Activated naive CD4-positive, alpha-beta T cell treated with anti-CD3 and anti-CD28 coated beads for 36 hours (primary cell): ENCODE measurements at regions not wholly inside any gene's neighbourhood (a gene's known extent, or its start where the extent isn't known, plus 50 kb on each side); places are given as distances from the start of the nearest gene placed in this dataset.
"Not testable (repeated sequence)": the region's sequence is repeated elsewhere in the genome, so short reads cannot be mapped to it uniquely, and the experiment has no call there.

Experiments used
- CTCF ChIA-PET: fragments of 350-600 bp; sonication (Branson Sonifier 250); formaldehyde crosslinking; loops from one replicate; lab custom pipeline; 2021; ENCODE audit warnings: antibody characterized with exemption; lab: Charles Lee
- DNase-seq: peaks from one replicate; pipeline ENCODE4 v3.0.0-alpha.2; 2020
- H3K27ac Mint-ChIP-seq: one replicate; pipeline ENCODE4 v1.8.0; 2021; ENCODE audit warnings: mild to moderate bottlenecking, mixed read lengths
- H3K27me3 Mint-ChIP-seq: one replicate; pipeline ENCODE4 v1.8.0; 2021; ENCODE audit warnings: low read depth, mixed read lengths
- H3K36me3 Mint-ChIP-seq: one replicate; pipeline ENCODE4 v1.8.0; 2021; ENCODE audit warnings: low read depth, mixed read lengths
- H3K4me1 Mint-ChIP-seq: one replicate; pipeline ENCODE4 v1.8.0; 2021; ENCODE audit warnings: low read depth, mixed read lengths
- H3K4me3 Mint-ChIP-seq: one replicate; pipeline ENCODE4 v1.8.0; 2021; ENCODE audit warnings: mild to moderate bottlenecking, moderate library complexity, mixed read lengths
- H3K9me3 Mint-ChIP-seq: one replicate; pipeline ENCODE4 v1.8.0; 2021; ENCODE audit warnings: mixed read lengths
- intact Hi-C: fragments of 100-400 bp; cut with micrococcal nuclease; formaldehyde crosslinking; loops from one replicate; pipeline ENCODE4 v1.15.1; 2023

GRCh38 chr13:63880705-63881104 lies 2465.1 kb upstream of the PCDH20 start:
- H3K4me1 Mint-ChIP-seq, result no peaks in the 10 kb centered on the region
- H3K9me3 Mint-ChIP-seq, result peaks cover 5% of the 10 kb centered on the region
- no peak for DNase-seq
- CTCF ChIA-PET, result no interaction called here
- intact Hi-C loops, result no loop called here
- no peak overlapping the region for H3K4me3 Mint-ChIP-seq
- H3K27ac Mint-ChIP-seq, result no peak overlapping the region
- H3K36me3 Mint-ChIP-seq, result no peaks in the 10 kb centered on the region
- H3K27me3 Mint-ChIP-seq, result no peaks in the 10 kb centered on the region

DNA sequence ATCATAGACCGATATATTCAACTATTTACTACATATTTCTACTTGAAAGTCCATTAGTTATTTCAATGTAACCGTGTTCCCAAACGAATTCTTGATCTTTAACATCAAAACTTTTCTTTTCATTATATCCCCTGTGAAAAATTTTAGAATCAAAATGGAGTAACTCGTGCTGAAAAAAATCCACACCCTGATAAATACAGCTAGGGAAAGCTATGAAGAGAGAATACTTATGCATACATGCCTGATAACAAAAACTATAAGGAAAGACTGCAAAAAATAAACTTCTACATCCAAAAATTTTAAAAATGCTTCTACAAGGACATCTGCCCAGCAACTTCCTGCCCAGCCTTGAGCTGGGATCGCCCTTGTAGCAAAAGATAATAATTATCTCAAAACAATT lies 2458.3 kb upstream of the PCDH20 start:
- Mint-ChIP-seq H3K36me3 (no peaks in the 10 kb centered on the region), H3K27ac (no peak overlapping the region), H3K9me3 (peaks cover 6% of the 10 kb centered on the region), H3K27me3 (no peaks in the 10 kb centered on the region), H3K4me1 (no peaks in the 10 kb centered on the region), H3K4me3 (no peak overlapping the region)
- CTCF ChIA-PET, result no interaction called here
- intact Hi-C loops, result no loop called here
- no peak for DNase-seq

DNA sequence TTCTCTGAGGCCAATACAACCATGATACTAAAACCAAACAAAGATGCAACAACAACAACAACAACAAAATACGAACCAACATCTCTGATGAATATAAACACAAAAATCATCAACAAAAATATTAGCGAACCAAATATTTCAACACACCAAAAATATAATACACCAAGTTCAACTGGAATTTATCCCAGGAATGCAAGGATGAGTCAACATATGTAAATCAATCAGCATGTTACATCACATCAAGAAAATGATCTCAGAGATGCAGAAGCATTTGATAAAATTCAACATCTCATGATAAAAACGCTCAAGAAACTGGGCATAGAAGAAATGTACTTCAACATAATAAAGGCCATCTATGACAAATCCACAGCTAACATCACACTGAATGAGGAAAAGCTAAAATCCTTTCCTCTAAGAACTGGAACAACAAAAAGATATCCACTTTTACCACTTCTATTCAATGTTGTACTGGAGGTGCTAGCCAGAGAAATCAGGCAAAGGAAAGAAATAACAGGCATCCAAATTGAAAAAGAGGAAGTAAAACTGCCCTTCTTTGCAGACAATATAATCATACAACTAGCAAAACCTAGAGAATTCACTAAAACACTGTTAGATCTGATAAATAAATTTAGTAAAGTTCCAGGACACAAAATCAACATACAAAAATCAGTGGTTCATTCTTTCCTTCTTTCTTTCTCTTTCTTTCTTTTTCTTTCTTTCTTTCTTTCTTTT lies 2448.7 kb upstream of the PCDH20 start:
- no peak for DNase-seq
- peaks cover 12% of the 10 kb centered on the region for H3K9me3 Mint-ChIP-seq
- CTCF ChIA-PET, result no interaction called here
- H3K4me3 Mint-ChIP-seq, result no peak overlapping the region
- H3K27ac Mint-ChIP-seq, result no peak overlapping the region
- no peaks in the 10 kb centered on the region for H3K27me3 Mint-ChIP-seq
- H3K36me3 Mint-ChIP-seq, result no peaks in the 10 kb centered on the region
- intact Hi-C loops, result no loop called here
- H3K4me1 Mint-ChIP-seq, result no peaks in the 10 kb centered on the region

GRCh38 chr13:63855457-63856118 lies 2439.9 kb upstream of the PCDH20 start:
- intact Hi-C loops, result no loop called here
- Mint-ChIP-seq H3K36me3 (no peaks in the 10 kb centered on the region), H3K4me1 (no peaks in the 10 kb centered on the region), H3K27ac (no peak overlapping the region), H3K27me3 (no peaks in the 10 kb centered on the region), H3K4me3 (no peak overlapping the region), H3K9me3 (no peaks in the 10 kb centered on the region)
- DNase-seq, result no peak
- CTCF ChIA-PET, result no interaction called here

GRCh38 chr13:63853816-63854215 lies 2438.2 kb upstream of the PCDH20 start:
- Mint-ChIP-seq H3K4me3 (no peak overlapping the region), H3K27ac (no peak overlapping the region), H3K36me3 (no peaks in the 10 kb centered on the region), H3K9me3 (no peaks in the 10 kb centered on the region), H3K4me1 (no peaks in the 10 kb centered on the region), H3K27me3 (no peaks in the 10 kb centered on the region)
- CTCF ChIA-PET, result no interaction called here
- no peak for DNase-seq
- intact Hi-C loops, result no loop called here

- Mint-ChIP-seq H3K4me3 (no peak overlapping the region), H3K4me1 (no peaks in the 10 kb centered on the region), H3K9me3 (no peaks in the 10 kb centered on the region), H3K36me3 (no peaks in the 10 kb centered on the region), H3K27me3 (no peaks in the 10 kb centered on the region), H3K27ac (no peak overlapping the region)
- intact Hi-C loops, result no loop called here
- DNase-seq, result no peak
- CTCF ChIA-PET, result no interaction called here
Observed at GRCh38 chr13:63851526-63851925, 2435.9 kb upstream of the PCDH20 start.

GRCh38 chr13:63843766-63844699 lies 2428.4 kb upstream of the PCDH20 start:
- Mint-ChIP-seq H3K36me3 (no peaks in the 10 kb centered on the region), H3K4me1 (no peaks in the 10 kb centered on the region), H3K9me3 (peaks cover 8% of the 10 kb centered on the region), H3K27ac (no peak overlapping the region), H3K4me3 (no peak overlapping the region), H3K27me3 (no peaks in the 10 kb centered on the region)
- DNase-seq, result no peak
- CTCF ChIA-PET, result no interaction called here
- intact Hi-C loops, result no loop called here

DNA sequence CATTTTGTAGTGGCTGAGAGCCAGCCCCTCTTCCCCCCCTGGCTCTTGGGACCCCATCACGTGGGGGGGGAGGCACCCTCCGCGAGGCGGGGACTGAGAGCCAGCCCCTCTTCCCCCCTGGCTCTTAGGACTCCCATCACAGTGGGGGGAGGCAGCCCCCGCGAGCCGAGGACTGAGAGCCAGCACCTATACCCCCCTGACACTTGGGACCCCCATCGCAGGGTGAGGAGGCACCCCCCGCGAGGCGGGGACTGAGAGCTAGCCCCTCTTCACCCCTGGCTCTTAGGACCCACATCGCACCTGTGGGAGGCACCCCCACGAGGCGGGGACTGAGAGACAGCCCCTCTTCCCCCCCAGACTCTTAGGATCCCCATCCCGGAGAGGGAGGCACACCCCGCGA lies 2426.5 kb upstream of the PCDH20 start:
- no peaks in the 10 kb centered on the region for H3K27me3 Mint-ChIP-seq
- intact Hi-C loops, result no loop called here
- no peak for DNase-seq
- no peak overlapping the region for H3K4me3 Mint-ChIP-seq
- no peaks in the 10 kb centered on the region for H3K36me3 Mint-ChIP-seq
- peaks cover 8% of the 10 kb centered on the region for H3K9me3 Mint-ChIP-seq
- H3K27ac Mint-ChIP-seq, result no peak overlapping the region
- H3K4me1 Mint-ChIP-seq, result no peaks in the 10 kb centered on the region
- CTCF ChIA-PET, result no interaction called here

GRCh38 chr13:63840551-63841421 lies 2425.1 kb upstream of the PCDH20 start:
- Mint-ChIP-seq H3K27me3 (no peaks in the 10 kb centered on the region), H3K4me3 (no peak overlapping the region), H3K36me3 (no peaks in the 10 kb centered on the region), H3K4me1 (no peaks in the 10 kb centered on the region), H3K9me3 (peaks cover 8% of the 10 kb centered on the region), H3K27ac (no peak overlapping the region)
- intact Hi-C loops, result no loop called here
- no peak for DNase-seq
- CTCF ChIA-PET, result no interaction called here

DNA sequence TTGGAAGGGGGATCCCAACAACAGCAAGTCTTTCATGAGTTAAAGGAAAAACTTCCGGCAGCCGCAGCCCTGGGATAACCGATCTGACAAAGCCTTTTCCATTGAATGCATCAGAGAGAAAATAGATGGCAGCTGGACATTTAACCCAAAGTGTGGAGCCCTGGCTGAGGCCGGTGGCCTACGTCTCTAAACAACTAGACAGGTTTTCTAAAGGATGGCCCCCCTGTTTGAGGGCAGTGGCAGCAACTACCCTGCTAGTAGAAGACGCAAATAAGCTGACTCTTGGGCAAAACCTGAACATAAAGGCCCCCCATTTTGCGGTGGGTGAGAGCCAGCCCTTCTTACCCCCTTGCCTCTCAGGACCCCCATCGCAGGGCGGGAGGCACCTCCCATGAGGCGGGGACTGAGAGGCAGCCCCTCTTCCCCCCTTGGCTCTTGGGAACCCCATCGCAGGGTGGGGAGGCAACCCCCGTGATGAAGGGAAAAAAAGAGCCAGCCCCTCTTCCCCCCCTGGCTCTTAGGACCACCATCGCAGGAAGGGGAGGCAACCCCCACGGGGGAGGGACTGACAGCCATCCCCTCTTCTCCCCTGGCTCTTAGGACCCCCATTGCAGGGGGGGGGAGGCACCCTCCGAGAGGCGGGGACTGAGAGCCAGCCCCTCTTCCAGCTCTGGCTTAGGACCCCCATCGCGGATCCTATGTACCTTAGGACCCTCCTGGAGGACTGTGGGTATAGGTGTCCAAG lies 2422.9 kb upstream of the PCDH20 start:
- DNase-seq, result no peak

DNA sequence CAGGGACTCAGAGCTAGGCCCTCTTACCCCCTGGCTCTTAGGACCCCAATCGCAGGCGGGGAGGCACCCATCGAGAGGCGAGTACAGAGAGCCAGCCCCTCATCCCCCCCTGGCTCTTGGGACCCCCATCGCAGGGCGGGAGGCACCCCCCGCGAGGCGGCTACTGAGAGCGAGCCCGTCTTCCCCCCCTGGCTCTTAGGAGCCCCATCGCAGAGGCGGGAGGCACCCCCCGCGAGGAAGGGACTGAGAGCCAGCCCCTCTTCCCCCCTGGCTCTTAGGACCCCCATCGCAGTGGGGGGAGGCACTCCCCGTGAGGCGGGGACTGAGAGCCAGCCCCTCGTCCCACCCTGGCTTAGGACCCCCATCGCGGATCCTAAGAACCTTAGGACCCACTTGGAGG lies 2422.1 kb upstream of the PCDH20 start:
- H3K4me1 Mint-ChIP-seq, CTCF ChIA-PET, H3K27ac Mint-ChIP-seq, DNase-seq, H3K27me3 Mint-ChIP-seq, H3K9me3 Mint-ChIP-seq, H3K36me3 Mint-ChIP-seq, intact Hi-C loops, H3K4me3 Mint-ChIP-seq: not testable (repeated sequence)

More for the DNA sequence above, 2422.9 kb upstream of the PCDH20 start:
- Mint-ChIP-seq H3K9me3 (peaks cover 8% of the 10 kb centered on the region), H3K4me1 (no peaks in the 10 kb centered on the region), H3K4me3 (no peak overlapping the region), H3K27ac (no peak overlapping the region), H3K27me3 (no peaks in the 10 kb centered on the region), H3K36me3 (no peaks in the 10 kb centered on the region)
- CTCF ChIA-PET, result no interaction called here
- intact Hi-C loops, result no loop called here
